Left lung (tissue), 4 donors: ENCODE measurements at regions not wholly inside any gene's neighbourhood (a gene's known extent, or its start where the extent isn't known, plus 50 kb on each side); places are given as distances from the start of the nearest gene placed in this dataset.
A peak's percentile ranks its signal among the peaks of the same experiment; 100 is the strongest.

Source experiments
- ATAC-seq: fragments of 200-7000 bp; cut with Tn5 transposase; one replicate; pipeline ENCODE4 v1.9.1; 2020; ENCODE audit warnings: moderate library complexity
- DNase-seq, 4 donors: peaks; one replicate each; pipeline ENCODE4 v3.0.0-alpha.2; 2013 to 2020
- H3K27ac ChIP-seq, 2 donors: fragments of 200-600 bp; sonication (generic) in 1 of 2; one replicate each; pipeline versions ENCODE4 v1.5.0 to v1.8.0; 2020 to 2021
- H3K27me3 ChIP-seq, 2 donors: fragments of 200-600 bp; sonication (generic) in 1 of 2; one replicate each; pipeline versions ENCODE4 v1.5.0 to v1.8.0; 2020 to 2021
- H3K36me3 ChIP-seq, 2 donors: fragments of 200-600 bp; sonication (generic) in 1 of 2; one replicate each; pipeline versions ENCODE4 v1.5.0 to v1.8.0; 2020 to 2021
- H3K4me1 ChIP-seq, 2 donors: fragments of 200-600 bp; one replicate each; pipeline ENCODE4 v1.8.0; 2021
- H3K4me3 ChIP-seq, 2 donors: fragments of 200-600 bp; sonication (generic) in 1 of 2; one replicate each; pipeline versions ENCODE4 v1.5.0 to v1.8.0; 2020 to 2021; ENCODE audit warnings: mild to moderate bottlenecking in 1 of 2
- H3K9me3 ChIP-seq, 2 donors: fragments of 200-600 bp; sonication (generic) in 1 of 2; one replicate each; pipeline versions ENCODE4 v1.5.0 to v1.8.0; 2020 to 2021
- CTCF ChIP-seq, 2 donors: fragments of 200-600 bp; sonication (generic) in 1 of 2; IDR thresholded peaks; one replicate each; pipeline versions ENCODE4 v1.5.0 to v1.8.0; 2021; ENCODE audit warnings: antibody characterized with exemption in 2 of 2
- intact Hi-C, 2 donors: fragments of 100-400 bp; cut with DNase I; formaldehyde crosslinking; loops; one replicate each; pipeline versions ENCODE4 v1.11.2 to v1.14.2; 2022
- donor health status: DM: no; HTN: yes; CAD: no.
- donor health status: DM: no; HTN: no; CAD: no.

- DNase-seq (no peak), ATAC-seq (no peak)
- Histone ChIP-seq H3K27ac (no peak overlapping the region), H3K4me1 (no peaks in the 10 kb centered on the region), H3K9me3 (no peaks in the 10 kb centered on the region), H3K36me3 (no peaks in the 10 kb centered on the region), H3K4me3 (no peak overlapping the region), H3K27me3 (no peaks in the 10 kb centered on the region)
- no peak for TF ChIP-seq CTCF (IDR thresholded peaks at IDR 0.05)
- intact Hi-C loops = no loop called here
These were observed 89.2 kb upstream of the JADE1 start for GRCh38 chr4:128720270-128720669.

- Histone ChIP-seq H3K27ac (peak overlapping the region in 1 of 2 donors; percentile 8), H3K4me1 (no peaks in the 10 kb centered on the region), H3K36me3 (no peaks in the 10 kb centered on the region), H3K9me3 (no peaks in the 10 kb centered on the region), H3K27me3 (no peaks in the 10 kb centered on the region), H3K4me3 (no peak overlapping the region)
- ATAC-seq (peak; percentile 89), DNase-seq (peak in 1 of 4 donors; percentile 19)
- intact Hi-C loops = no loop called here
- TF ChIP-seq CTCF (IDR thresholded peaks at IDR 0.05) = no peak
These were observed 90.7 kb upstream of the JADE1 start for GRCh38 chr4:128718768-128719167.

GRCh38 chr4:128716338-128716737, 93.2 kb upstream of the JADE1 start:
- intact Hi-C loops = no loop called here
- TF ChIP-seq CTCF (IDR thresholded peaks at IDR 0.05) = no peak
- H3K4me1 ChIP-seq = no peaks in the 10 kb centered on the region
- no peaks in the 10 kb centered on the region for H3K27me3 ChIP-seq
- no peak overlapping the region for H3K27ac ChIP-seq
- no peaks in the 10 kb centered on the region for H3K9me3 ChIP-seq
- DNase-seq = no peak
- no peak overlapping the region for H3K4me3 ChIP-seq
- ATAC-seq = no peak
- no peaks in the 10 kb centered on the region for H3K36me3 ChIP-seq

- Histone ChIP-seq H3K9me3 (no peaks in the 10 kb centered on the region), H3K36me3 (no peaks in the 10 kb centered on the region), H3K4me3 (no peak overlapping the region), H3K4me1 (no peaks in the 10 kb centered on the region), H3K27me3 (no peaks in the 10 kb centered on the region), H3K27ac (no peak overlapping the region)
- ATAC-seq (no peak), DNase-seq (no peak)
- intact Hi-C loops = no loop called here
- TF ChIP-seq CTCF (IDR thresholded peaks at IDR 0.05) = no peak
These were observed 93.9 kb upstream of the JADE1 start for GRCh38 chr4:128715616-128716015.

DNA sequence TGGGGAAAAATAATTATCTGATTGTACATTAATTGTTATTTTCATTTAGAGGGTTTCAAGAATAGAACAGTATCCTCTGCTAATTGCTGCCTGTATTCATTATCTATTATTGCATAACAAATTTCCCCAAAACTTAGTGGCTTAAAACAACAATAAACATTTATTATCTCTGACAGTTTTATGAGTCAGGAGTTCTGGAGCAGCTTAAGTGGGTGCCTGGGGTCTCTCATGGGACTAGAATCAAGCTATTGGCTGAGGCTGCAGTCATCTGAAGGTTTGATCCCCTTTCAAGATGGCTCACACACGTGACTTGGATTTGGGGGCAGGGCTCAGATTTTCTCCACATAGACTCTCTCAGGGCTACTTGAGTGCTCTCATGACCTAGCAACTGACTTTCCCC, 98.1 kb upstream of the JADE1 start:
- Histone ChIP-seq H3K27me3 (no peaks in the 10 kb centered on the region), H3K4me1 (no peaks in the 10 kb centered on the region), H3K4me3 (no peak overlapping the region), H3K27ac (no peak overlapping the region), H3K9me3 (no peaks in the 10 kb centered on the region), H3K36me3 (no peaks in the 10 kb centered on the region)
- intact Hi-C loops = no loop called here
- DNase-seq = no peak
- no peak for ATAC-seq
- TF ChIP-seq CTCF (IDR thresholded peaks at IDR 0.05) = no peak
